ENCODE measurements at regions not wholly inside any gene's neighbourhood (a gene's known extent, or its start where the extent isn't known, plus 50 kb on each side); places are given as distances from the start of the nearest gene placed in this dataset.
A peak's percentile ranks its signal among the peaks of the same experiment; 100 is the strongest.

- DNase-seq: no peak
Measured at GRCh38 chr11:127098684-127099083, 98.1 kb upstream of the KIRREL3 start.

GRCh38 chr11:127080735-127081134 lies 80.2 kb upstream of the KIRREL3 start:
- no peak for DNase-seq

- DNase-seq: no peak
Measured at GRCh38 chr11:127075758-127076157, 75.2 kb upstream of the KIRREL3 start.

GRCh38 chr11:127074151-127074761 lies 73.7 kb upstream of the KIRREL3 start:
- DNase-seq: peak; percentile 9 to 34

- no peak for DNase-seq
Measured at GRCh38 chr11:127073621-127074020, 73.1 kb upstream of the KIRREL3 start.

GRCh38 chr11:127071606-127072005 lies 71.0 kb upstream of the KIRREL3 start:
- peak in 1 of 2 experiments; percentile 3 for DNase-seq

- no peak for DNase-seq
Measured at GRCh38 chr11:127070808-127071207, 70.2 kb upstream of the KIRREL3 start.

- DNase-seq: no peak
Measured at GRCh38 chr11:127066401-127067090, 66.0 kb upstream of the KIRREL3 start.

- DNase-seq: no peak
Measured at GRCh38 chr11:127063241-127063640, 62.7 kb upstream of the KIRREL3 start.

- DNase-seq: no peak
Measured at GRCh38 chr11:127061947-127062346, 61.4 kb upstream of the KIRREL3 start.

GRCh38 chr11:127059750-127060149 lies 59.2 kb upstream of the KIRREL3 start:
- no peak for DNase-seq

GRCh38 chr11:127059286-127059685 lies 58.7 kb upstream of the KIRREL3 start:
- DNase-seq: no peak

GRCh38 chr11:127058524-127058923 lies 58.0 kb upstream of the KIRREL3 start:
- no peak for DNase-seq

GRCh38 chr11:127057126-127057525 lies 56.6 kb upstream of the KIRREL3 start:
- DNase-seq: peak in 1 of 2 experiments; percentile 21

- DNase-seq: peak; percentile 8 to 21
Measured at GRCh38 chr11:127056338-127056971, 55.9 kb upstream of the KIRREL3 start.

- no peak for DNase-seq
Measured at GRCh38 chr11:127055236-127055635, 54.7 kb upstream of the KIRREL3 start.

GRCh38 chr11:127054153-127054552 lies 53.6 kb upstream of the KIRREL3 start:
- DNase-seq: no peak

GRCh38 chr11:127052404-127052803 lies 51.8 kb upstream of the KIRREL3 start:
- no peak for DNase-seq

Measured in NCI-H187 (cell line).